CD8-positive, alpha-beta memory T cell (primary cell): ENCODE measurements at regions not wholly inside any gene's neighbourhood (a gene's known extent, or its start where the extent isn't known, plus 50 kb on each side); places are given as distances from the start of the nearest gene placed in this dataset.

Experiments
- CTCF ChIA-PET: fragments of 350-600 bp; sonication (Branson Sonifier 250); formaldehyde crosslinking; loops from one replicate; lab custom pipeline; 2021; ENCODE audit warnings: antibody characterized with exemption; lab: Charles Lee
- POLR2A ChIA-PET: fragments of 350-600 bp; sonication (Branson Sonifier 250); formaldehyde crosslinking; loops from one replicate; lab custom pipeline; 2021; ENCODE audit warnings: antibody characterized with exemption; lab: Charles Lee
- DNase-seq, 5 donors: peaks; one replicate each; pipeline versions ENCODE4 v3.0.0 to v3.0.0-alpha.2; 2020 to 2022; ENCODE audit warnings: mixed read lengths in 1 of 5
- H3K27ac ChIP-seq: one replicate; pipeline ENCODE4 v1.7.0; 2013; ENCODE audit warnings: low read depth, mild to moderate bottlenecking, low read length, moderate library complexity
- H3K27me3 ChIP-seq: 2 replicates; pipeline ENCODE4 v1.7.0; 2013; ENCODE audit warnings: low read length, mild to moderate bottlenecking; ENCODE audit not compliant: insufficient read depth, poor library complexity, severe bottlenecking
- H3K36me3 ChIP-seq: 2 replicates; pipeline ENCODE4 v1.7.0; 2013; ENCODE audit warnings: mild to moderate bottlenecking, low read length, moderate library complexity; ENCODE audit not compliant: insufficient read depth
- H3K4me1 ChIP-seq: 2 replicates; pipeline ENCODE4 v1.7.0; 2013; ENCODE audit warnings: mild to moderate bottlenecking, low read length, moderate library complexity; ENCODE audit not compliant: insufficient read depth
- H3K4me3 ChIP-seq: 2 replicates; pipeline ENCODE4 v1.7.0; 2013; ENCODE audit warnings: mild to moderate bottlenecking, low read length
- H3K9me3 ChIP-seq: 2 replicates; pipeline ENCODE4 v1.7.0; 2013; ENCODE audit warnings: mild to moderate bottlenecking, low read length
- H3K27ac Mint-ChIP-seq, 8 donors: one replicate each; pipeline ENCODE4 v1.8.0; 2020 to 2021; ENCODE audit warnings: mixed read lengths in 8 of 8, mild to moderate bottlenecking in 6 of 8, inconsistent platforms in 3 of 8, moderate library complexity in 3 of 8
- H3K27me3 Mint-ChIP-seq, 2 donors: one replicate each; pipeline ENCODE4 v1.8.0; 2020 to 2021; ENCODE audit warnings: mixed read lengths in 2 of 2, mild to moderate bottlenecking in 1 of 2, moderate library complexity in 1 of 2
- H3K36me3 Mint-ChIP-seq, 3 donors: one replicate each; pipeline ENCODE4 v1.8.0; 2020 to 2021; ENCODE audit warnings: mixed read lengths in 3 of 3, inconsistent platforms in 1 of 3, mild to moderate bottlenecking in 1 of 3
- H3K4me1 Mint-ChIP-seq, 3 donors: one replicate each; pipeline ENCODE4 v1.8.0; 2020 to 2021; ENCODE audit warnings: mixed read lengths in 3 of 3, inconsistent platforms in 1 of 3, mild to moderate bottlenecking in 1 of 3
- H3K4me3 Mint-ChIP-seq, 7 donors: one replicate each; pipeline ENCODE4 v1.8.0; 2020 to 2021; ENCODE audit warnings: mixed read lengths in 7 of 7, mild to moderate bottlenecking in 6 of 7, moderate library complexity in 4 of 7, inconsistent platforms in 2 of 7
- H3K9me3 Mint-ChIP-seq, 5 donors: one replicate each; pipeline ENCODE4 v1.8.0; 2020 to 2022; ENCODE audit warnings: mixed read lengths in 5 of 5, mild to moderate bottlenecking in 3 of 5, moderate library complexity in 2 of 5, inconsistent platforms in 1 of 5

DNA sequence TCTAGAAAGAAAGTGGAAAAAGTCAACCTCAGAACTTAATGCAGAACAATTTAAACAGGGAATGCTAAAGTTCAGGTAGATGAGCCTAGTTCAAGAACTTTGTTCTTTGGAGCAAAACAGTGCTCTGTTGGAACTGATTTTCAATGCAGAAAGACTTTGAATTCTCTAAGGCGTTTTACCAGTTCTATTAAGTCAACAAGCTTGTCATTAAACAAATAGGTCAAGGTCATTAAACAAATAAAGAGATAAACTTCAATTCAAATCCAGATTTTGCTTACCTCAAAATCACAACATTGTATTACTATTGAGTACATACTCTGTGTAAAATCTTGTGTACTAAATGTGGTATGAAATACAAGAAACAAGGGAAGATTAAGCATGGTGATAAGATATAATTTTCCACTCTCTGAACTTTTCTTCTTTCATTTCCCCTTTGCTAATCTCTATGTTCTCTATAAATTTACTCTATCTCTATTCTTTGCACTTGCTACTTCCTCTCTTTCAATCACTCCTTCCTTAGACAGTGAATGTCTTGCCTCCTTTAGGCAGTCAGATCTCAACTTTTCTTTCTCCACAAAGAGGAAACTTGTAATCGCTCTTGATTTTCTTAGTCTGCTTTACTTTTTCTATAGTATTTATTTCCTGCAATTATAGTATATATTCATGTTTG is 160.8 kb upstream of the KHDRBS2 start:
- Histone ChIP-seq H3K9me3 (no peaks in the 10 kb centered on the region), H3K27me3 (no peaks in the 10 kb centered on the region), H3K4me1 (no peaks in the 10 kb centered on the region), H3K27ac (no peak overlapping the region), H3K36me3 (no peaks in the 10 kb centered on the region), H3K4me3 (no peak overlapping the region)
- no peak overlapping the region for H3K4me3 Mint-ChIP-seq
- H3K4me1 Mint-ChIP-seq: no peaks in the 10 kb centered on the region
- ChIA-PET CTCF (no interaction called here), POLR2A (no interaction called here)
- H3K27me3 Mint-ChIP-seq: no peaks in the 10 kb centered on the region
- DNase-seq: no peak
- no peak overlapping the region for H3K27ac Mint-ChIP-seq
- H3K9me3 Mint-ChIP-seq: peaks cover 5 to 34% (median 13%) of the 10 kb centered on the region in 5 donors
- H3K36me3 Mint-ChIP-seq: no peaks in the 10 kb centered on the region

DNA sequence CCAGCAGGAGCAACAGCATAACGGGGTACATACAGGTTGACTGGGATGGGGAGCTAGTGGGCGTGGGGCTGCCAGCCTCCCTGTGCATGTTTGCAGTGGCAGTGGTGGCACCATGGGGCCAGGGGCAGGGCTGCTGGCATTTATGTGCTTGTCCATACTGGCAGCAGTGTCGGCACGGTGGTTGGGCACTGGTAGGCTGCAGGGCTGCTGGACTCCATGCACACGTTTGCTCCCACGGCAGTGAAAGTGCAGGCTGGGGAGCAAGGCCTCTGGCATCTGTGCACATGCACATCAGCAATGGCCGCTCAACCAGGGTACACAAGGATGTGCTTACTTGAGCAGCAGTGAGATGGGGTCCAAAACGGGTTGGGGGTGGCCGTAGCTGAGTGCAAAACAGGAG is 159.5 kb upstream of the KHDRBS2 start:
- peaks cover 11 to 38% (median 14%) of the 10 kb centered on the region in 5 donors for H3K9me3 Mint-ChIP-seq
- DNase-seq: no peak
- Histone ChIP-seq H3K27ac (no peak overlapping the region), H3K4me3 (no peak overlapping the region), H3K36me3 (no peaks in the 10 kb centered on the region), H3K4me1 (no peaks in the 10 kb centered on the region), H3K9me3 (no peaks in the 10 kb centered on the region), H3K27me3 (no peaks in the 10 kb centered on the region)
- H3K4me1 Mint-ChIP-seq: no peaks in the 10 kb centered on the region
- no peak overlapping the region for H3K4me3 Mint-ChIP-seq
- no peak overlapping the region for H3K27ac Mint-ChIP-seq
- CTCF ChIA-PET: no interaction called here
- POLR2A ChIA-PET: no interaction called here
- H3K27me3 Mint-ChIP-seq: no peaks in the 10 kb centered on the region
- no peaks in the 10 kb centered on the region for H3K36me3 Mint-ChIP-seq

GRCh38 chr6:62441182-62441581 is 155.2 kb upstream of the KHDRBS2 start:
- H3K4me1 ChIP-seq: no peaks in the 10 kb centered on the region
- Mint-ChIP-seq H3K4me3 (no peak overlapping the region), H3K9me3 (peaks cover 9 to 56% (median 23%) of the 10 kb centered on the region in 5 donors), H3K4me1 (no peaks in the 10 kb centered on the region), H3K27me3 (no peaks in the 10 kb centered on the region), H3K27ac (no peak overlapping the region), H3K36me3 (no peaks in the 10 kb centered on the region)
- no peak for DNase-seq
- ChIA-PET CTCF (no interaction called here), POLR2A (no interaction called here)
- H3K36me3 ChIP-seq: no peaks in the 10 kb centered on the region
- no peaks in the 10 kb centered on the region for H3K27me3 ChIP-seq
- no peak overlapping the region for H3K27ac ChIP-seq
- no peak overlapping the region for H3K4me3 ChIP-seq
- no peaks in the 10 kb centered on the region for H3K9me3 ChIP-seq

- CTCF ChIA-PET: no interaction called here
- no peaks in the 10 kb centered on the region for H3K36me3 ChIP-seq
- Mint-ChIP-seq H3K27me3 (no peaks in the 10 kb centered on the region), H3K27ac (no peak overlapping the region), H3K36me3 (no peaks in the 10 kb centered on the region), H3K4me3 (no peak overlapping the region), H3K9me3 (peaks cover 9 to 23% (median 14%) of the 10 kb centered on the region in 5 donors), H3K4me1 (no peaks in the 10 kb centered on the region)
- no peaks in the 10 kb centered on the region for H3K4me1 ChIP-seq
- DNase-seq: no peak
- no peak overlapping the region for H3K4me3 ChIP-seq
- POLR2A ChIA-PET: no interaction called here
- no peak overlapping the region for H3K27ac ChIP-seq
- no peaks in the 10 kb centered on the region for H3K9me3 ChIP-seq
- H3K27me3 ChIP-seq: no peaks in the 10 kb centered on the region
Observed at GRCh38 chr6:62429781-62430180, 143.8 kb upstream of the KHDRBS2 start.

DNA sequence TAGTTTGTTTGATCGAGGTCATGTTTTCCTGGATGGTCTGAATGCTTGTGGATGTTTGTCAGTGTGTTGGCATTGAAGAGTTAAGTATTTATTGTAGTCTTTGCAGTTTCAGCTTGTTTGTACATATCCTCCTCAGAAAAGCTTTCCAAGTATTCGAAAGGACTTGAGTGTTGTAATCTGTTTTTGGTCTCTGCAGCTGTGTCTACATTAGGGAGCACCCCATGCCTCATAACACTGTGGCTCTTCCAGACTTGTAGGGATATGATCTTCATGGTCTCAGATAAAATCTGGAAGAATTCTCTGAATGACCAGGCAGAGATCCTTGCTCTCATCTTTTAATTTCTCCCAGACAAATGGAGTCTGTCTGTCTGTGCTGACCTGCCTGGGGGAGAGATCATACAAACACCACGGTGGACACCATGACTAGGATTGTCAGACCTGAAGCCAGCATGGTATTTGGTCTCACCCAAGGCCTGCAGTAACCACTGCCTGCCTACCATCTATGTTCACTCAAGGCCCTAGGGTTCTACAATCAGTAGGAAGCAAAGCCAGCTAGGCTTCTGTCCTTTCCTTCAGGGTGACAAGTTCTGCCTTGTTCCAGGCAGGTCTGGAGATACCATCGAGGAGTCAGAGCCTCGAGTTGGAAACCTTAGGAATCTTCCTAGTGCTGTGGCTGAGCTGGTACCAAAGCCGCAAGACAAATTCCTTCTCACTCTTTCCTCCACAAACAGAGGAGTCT is 114.7 kb upstream of the KHDRBS2 start:
- no peaks in the 10 kb centered on the region for H3K9me3 ChIP-seq
- POLR2A ChIA-PET: no interaction called here
- CTCF ChIA-PET: no interaction called here

GRCh38 chr6:62393608-62394007 is 107.6 kb upstream of the KHDRBS2 start:
- H3K4me3 ChIP-seq: no peak overlapping the region
- Mint-ChIP-seq H3K36me3 (no peaks in the 10 kb centered on the region), H3K27ac (no peak overlapping the region)

More for the DNA sequence above, 114.7 kb upstream of the KHDRBS2 start:
- Histone ChIP-seq H3K27me3 (no peaks in the 10 kb centered on the region), H3K4me1 (no peaks in the 10 kb centered on the region), H3K36me3 (no peaks in the 10 kb centered on the region), H3K4me3 (no peak overlapping the region), H3K27ac (no peak overlapping the region)
- no peaks in the 10 kb centered on the region for H3K27me3 Mint-ChIP-seq
- H3K4me1 Mint-ChIP-seq: no peaks in the 10 kb centered on the region
- H3K9me3 Mint-ChIP-seq: peaks cover 11 to 34% (median 17%) of the 10 kb centered on the region in 5 donors
- no peak overlapping the region for H3K4me3 Mint-ChIP-seq
- no peak for DNase-seq
- H3K27ac Mint-ChIP-seq: no peak overlapping the region
- peaks cover 0 to 1% (median 0%) of the 10 kb centered on the region in 3 donors for H3K36me3 Mint-ChIP-seq

GRCh38 chr6:62392291-62392690 is 106.3 kb upstream of the KHDRBS2 start:
- Mint-ChIP-seq H3K4me3 (no peak overlapping the region), H3K36me3 (peaks cover 0 to under 1% (median 0%) of the 10 kb centered on the region in 3 donors), H3K4me1 (no peaks in the 10 kb centered on the region), H3K9me3 (peaks cover 6 to 49% (median 18%) of the 10 kb centered on the region in 5 donors), H3K27me3 (no peaks in the 10 kb centered on the region), H3K27ac (no peak overlapping the region)
- Histone ChIP-seq H3K9me3 (no peaks in the 10 kb centered on the region), H3K4me3 (no peak overlapping the region), H3K36me3 (no peaks in the 10 kb centered on the region), H3K27ac (no peak overlapping the region), H3K27me3 (no peaks in the 10 kb centered on the region), H3K4me1 (no peaks in the 10 kb centered on the region)
- ChIA-PET POLR2A (no interaction called here), CTCF (no interaction called here)
- no peak for DNase-seq

More at GRCh38 chr6:62393608-62394007, 107.6 kb upstream of the KHDRBS2 start:
- POLR2A ChIA-PET: no interaction called here
- Mint-ChIP-seq H3K27me3 (no peaks in the 10 kb centered on the region), H3K4me1 (no peaks in the 10 kb centered on the region), H3K4me3 (no peak overlapping the region), H3K9me3 (peaks cover 7 to 49% (median 18%) of the 10 kb centered on the region in 5 donors)
- Histone ChIP-seq H3K9me3 (no peaks in the 10 kb centered on the region), H3K27me3 (no peaks in the 10 kb centered on the region), H3K36me3 (no peaks in the 10 kb centered on the region), H3K27ac (no peak overlapping the region), H3K4me1 (no peaks in the 10 kb centered on the region)
- CTCF ChIA-PET: no interaction called here
- no peak for DNase-seq

GRCh38 chr6:62391358-62391757 is 105.3 kb upstream of the KHDRBS2 start:
- H3K9me3 Mint-ChIP-seq: peaks cover 6 to 46% (median 14%) of the 10 kb centered on the region in 5 donors
- no peak overlapping the region for H3K4me3 ChIP-seq
- no peaks in the 10 kb centered on the region for H3K9me3 ChIP-seq
- CTCF ChIA-PET: no interaction called here
- no peak overlapping the region for H3K27ac ChIP-seq
- H3K27me3 ChIP-seq: no peaks in the 10 kb centered on the region
- H3K27ac Mint-ChIP-seq: no peak overlapping the region
- POLR2A ChIA-PET: no interaction called here
- no peak for DNase-seq
- no peaks in the 10 kb centered on the region for H3K4me1 ChIP-seq
- no peak overlapping the region for H3K4me3 Mint-ChIP-seq
- no peaks in the 10 kb centered on the region for H3K36me3 ChIP-seq
- H3K27me3 Mint-ChIP-seq: no peaks in the 10 kb centered on the region
- H3K4me1 Mint-ChIP-seq: no peaks in the 10 kb centered on the region
- H3K36me3 Mint-ChIP-seq: peaks cover 0 to 1% (median 0%) of the 10 kb centered on the region in 3 donors
